SU-DHL-6 (cell line): ENCODE measurements at regions not wholly inside any gene's neighbourhood (a gene's known extent, or its start where the extent isn't known, plus 50 kb on each side); places are given as distances from the start of the nearest gene placed in this dataset.

Experiments
- H2AFZ ChIP-seq: fragments of 200-600 bp; sonication (generic); 2 replicates; pipeline ENCODE4 v1.6.1; 2014; ENCODE audit warnings: low read depth, mild to moderate bottlenecking, moderate library complexity, mixed read lengths, antibody characterized with exemption, low read length; ENCODE audit not compliant: severe bottlenecking
- H3F3A ChIP-seq: fragments of 200-600 bp; shearing (Covaris generic); 2 replicates; pipeline ENCODE4 v1.6.0; 2016; ENCODE audit warnings: antibody characterized with exemption, mild to moderate bottlenecking; ENCODE audit not compliant: insufficient read depth
- H3K27ac ChIP-seq: fragments of 200-600 bp; sonication (generic); 2 replicates; pipeline ENCODE4 v1.5.1; 2016; ENCODE audit warnings: low read depth, mild to moderate bottlenecking, low read length, moderate library complexity, mixed read lengths
- H3K27me3 ChIP-seq: fragments of 200-600 bp; sonication (generic), shearing (Covaris generic); 2 replicates; pipeline ENCODE4 v1.6.0; 2014; ENCODE audit warnings: mild to moderate bottlenecking, low read length
- H3K36me3 ChIP-seq: fragments of 200-600 bp; sonication (generic); 2 replicates; pipeline ENCODE4 v1.6.1; 2014; ENCODE audit warnings: mild to moderate bottlenecking, low read length, mixed read lengths
- H3K4me2 ChIP-seq: fragments of 300-600, 200-600 bp; shearing (Covaris generic), sonication (generic); 2 replicates; pipeline ENCODE4 v1.6.0; 2014; ENCODE audit warnings: low read length, low read depth, mild to moderate bottlenecking; ENCODE audit not compliant: poor library complexity, severe bottlenecking
- H3K4me3 ChIP-seq: fragments of 200-600 bp; sonication (generic); 2 replicates; pipeline ENCODE4 v1.5.1; 2014; ENCODE audit warnings: antibody characterized with exemption, low read length, mild to moderate bottlenecking, mixed read lengths; ENCODE audit not compliant: insufficient read depth, poor library complexity, severe bottlenecking
- H3K79me2 ChIP-seq: fragments of 200-600 bp; sonication (generic); 2 replicates; pipeline ENCODE4 v1.6.1; 2014; ENCODE audit warnings: mild to moderate bottlenecking, low read length, moderate library complexity; ENCODE audit not compliant: insufficient read depth
- H3K9ac ChIP-seq: fragments of 200-600 bp; sonication (generic); 2 replicates; pipeline ENCODE4 v1.7.0; 2014; ENCODE audit warnings: mild to moderate bottlenecking, low read length
- H3K9me2 ChIP-seq: fragments of 200-600 bp; sonication (generic); replicated peaks from 2 replicates; pipeline ENCODE4 v1.6.1; 2014; ENCODE audit warnings: low read length; ENCODE audit not compliant: insufficient read depth
- H3K9me3 ChIP-seq: fragments of 200-600 bp; sonication (generic); 2 replicates; pipeline ENCODE4 v1.6.1; 2014; ENCODE audit warnings: low read length, mixed read lengths; ENCODE audit not compliant: insufficient read depth
- H4K20me1 ChIP-seq: fragments of 200-600 bp; sonication (generic); 2 replicates; pipeline ENCODE4 v1.6.1; 2014; ENCODE audit warnings: low read depth, mild to moderate bottlenecking, antibody characterized with exemption, low read length, moderate library complexity, mixed read lengths
- EZH2phosphoT487 ChIP-seq: fragments of 200-600 bp; sonication (generic), shearing (Covaris generic); conservative IDR thresholded peaks from 2 replicates; pipeline ENCODE4 v1.6.1; 2018; ENCODE audit warnings: mild to moderate bottlenecking, antibody characterized with exemption, low read length, moderate library complexity, mixed read lengths
- TF ChIP-seq, protein P1 (sequence below): fragments of 200-600 bp; sonication (generic); IDR thresholded peaks from one replicate; pipeline ENCODE4 v1.5.1; 2017; ENCODE audit warnings: antibody characterized with exemption, mild to moderate bottlenecking, low read length, moderate library complexity; ENCODE audit not compliant: insufficient read depth, poor library complexity, severe bottlenecking

DNA sequence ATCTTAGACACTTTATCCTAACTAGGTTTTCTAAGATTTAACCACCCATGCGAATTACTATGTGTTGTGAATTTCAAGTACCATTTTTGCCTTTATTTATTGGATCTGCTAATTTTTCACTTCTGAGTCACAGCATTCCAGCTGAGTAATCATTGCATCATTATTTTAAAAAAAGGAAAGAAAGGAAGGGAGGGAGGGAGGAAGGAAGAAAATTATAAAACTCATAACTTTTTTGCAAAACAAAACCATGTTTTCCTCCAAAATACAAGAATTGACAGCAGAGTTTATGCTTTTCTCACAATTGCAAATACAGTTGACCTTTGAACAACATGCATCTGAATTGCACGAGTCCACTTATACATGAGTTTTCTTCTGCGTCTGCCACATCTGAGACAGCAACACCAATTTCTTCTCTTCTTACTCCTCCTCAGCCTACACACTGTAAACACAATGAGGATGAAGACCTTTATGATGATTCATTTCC, 651.4 kb upstream of the NECTIN3 start:
- no peaks in the 10 kb centered on the region for H3K27me3 ChIP-seq
- no peak overlapping the region for H3K9ac ChIP-seq
- H3K36me3 ChIP-seq: no peaks in the 10 kb centered on the region
- H2AFZ ChIP-seq: no peak overlapping the region
- H3K9me2 ChIP-seq: no peaks in the 10 kb centered on the region
- H4K20me1 ChIP-seq: no peaks in the 10 kb centered on the region
- H3F3A ChIP-seq: no peaks in the 10 kb centered on the region
- no peaks in the 10 kb centered on the region for H3K9me3 ChIP-seq
- no peak overlapping the region for H3K27ac ChIP-seq
- TF ChIP-seq, protein P1, sequence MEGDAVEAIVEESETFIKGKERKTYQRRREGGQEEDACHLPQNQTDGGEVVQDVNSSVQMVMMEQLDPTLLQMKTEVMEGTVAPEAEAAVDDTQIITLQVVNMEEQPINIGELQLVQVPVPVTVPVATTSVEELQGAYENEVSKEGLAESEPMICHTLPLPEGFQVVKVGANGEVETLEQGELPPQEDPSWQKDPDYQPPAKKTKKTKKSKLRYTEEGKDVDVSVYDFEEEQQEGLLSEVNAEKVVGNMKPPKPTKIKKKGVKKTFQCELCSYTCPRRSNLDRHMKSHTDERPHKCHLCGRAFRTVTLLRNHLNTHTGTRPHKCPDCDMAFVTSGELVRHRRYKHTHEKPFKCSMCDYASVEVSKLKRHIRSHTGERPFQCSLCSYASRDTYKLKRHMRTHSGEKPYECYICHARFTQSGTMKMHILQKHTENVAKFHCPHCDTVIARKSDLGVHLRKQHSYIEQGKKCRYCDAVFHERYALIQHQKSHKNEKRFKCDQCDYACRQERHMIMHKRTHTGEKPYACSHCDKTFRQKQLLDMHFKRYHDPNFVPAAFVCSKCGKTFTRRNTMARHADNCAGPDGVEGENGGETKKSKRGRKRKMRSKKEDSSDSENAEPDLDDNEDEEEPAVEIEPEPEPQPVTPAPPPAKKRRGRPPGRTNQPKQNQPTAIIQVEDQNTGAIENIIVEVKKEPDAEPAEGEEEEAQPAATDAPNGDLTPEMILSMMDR: no peak
- TF ChIP-seq EZH2phosphoT487: no peak
- H3K4me2 ChIP-seq: no peak overlapping the region
- H3K4me3 ChIP-seq: no peak overlapping the region
- H3K79me2 ChIP-seq: no peaks in the 10 kb centered on the region

DNA sequence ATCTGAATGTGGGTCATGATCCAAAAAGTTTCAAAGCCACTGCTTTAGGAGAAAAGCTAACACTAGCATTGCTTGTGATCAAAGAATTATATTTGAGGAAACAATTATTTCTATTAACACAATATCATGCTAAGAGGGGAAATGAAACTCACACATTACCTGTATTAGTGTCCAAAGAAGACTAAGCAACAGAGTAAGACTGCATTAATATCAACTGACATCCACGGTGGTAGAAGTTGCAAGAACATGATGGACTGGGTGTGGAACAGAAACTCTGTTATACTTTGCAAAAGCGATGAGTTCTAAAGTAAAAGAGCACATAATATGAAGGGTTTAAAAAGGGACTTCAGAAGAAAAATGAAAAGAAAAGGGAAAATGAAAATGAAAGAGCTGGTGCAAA, 648.3 kb upstream of the NECTIN3 start:
- Histone ChIP-seq H3K9me2 (no peaks in the 10 kb centered on the region), H3K9me3 (no peaks in the 10 kb centered on the region), H3K4me2 (no peak overlapping the region), H3F3A (no peaks in the 10 kb centered on the region), H4K20me1 (no peaks in the 10 kb centered on the region), H3K9ac (no peak overlapping the region), H3K79me2 (no peaks in the 10 kb centered on the region), H3K4me3 (no peak overlapping the region), H2AFZ (no peak overlapping the region), H3K27ac (no peak overlapping the region), H3K36me3 (no peaks in the 10 kb centered on the region), H3K27me3 (no peaks in the 10 kb centered on the region)
- TF ChIP-seq, protein P1: no peak
- TF ChIP-seq EZH2phosphoT487: no peak

DNA sequence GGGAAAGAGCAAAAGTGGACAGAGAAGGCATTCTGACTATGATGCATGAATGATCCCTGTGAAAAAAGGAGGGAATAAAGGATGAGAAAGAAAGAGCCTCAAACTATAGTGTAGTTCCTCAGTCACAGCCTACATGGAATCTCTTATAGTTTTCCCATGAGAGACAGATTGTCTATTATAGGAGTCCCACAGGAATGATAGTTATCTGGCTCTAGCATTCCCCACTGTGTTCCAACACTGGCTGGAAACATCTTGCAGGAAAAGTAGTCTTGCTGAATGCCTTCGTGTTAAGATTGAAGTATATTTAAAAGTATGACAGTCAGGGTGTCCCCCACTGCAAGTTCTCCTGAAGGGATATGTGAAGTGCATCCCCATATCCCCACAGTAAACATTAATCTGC, 641.5 kb upstream of the NECTIN3 start:
- Histone ChIP-seq H3K36me3 (no peaks in the 10 kb centered on the region), H3K27ac (no peak overlapping the region), H4K20me1 (no peaks in the 10 kb centered on the region), H3K4me3 (no peak overlapping the region), H3K9ac (no peak overlapping the region), H3K4me2 (no peak overlapping the region), H3K79me2 (no peaks in the 10 kb centered on the region), H3F3A (no peaks in the 10 kb centered on the region), H3K9me2 (0 out of 2 replicates have a peak, but pooled peaks cover 2% of the 10 kb centered on the region), H3K27me3 (no peaks in the 10 kb centered on the region), H2AFZ (no peak overlapping the region), H3K9me3 (no peaks in the 10 kb centered on the region)
- TF ChIP-seq, protein P1: no peak
- TF ChIP-seq EZH2phosphoT487: no peak
